Progenitor cell of endocrine pancreas (in vitro differentiated cells): ENCODE measurements at regions not wholly inside any gene's neighbourhood (a gene's known extent, or its start where the extent isn't known, plus 50 kb on each side); places are given as distances from the start of the nearest gene placed in this dataset.

Source experiments
- DNase-seq: peaks from one replicate; pipeline ENCODE4 v3.0.0; 2021; ENCODE audit warnings: low spot score; ENCODE audit not compliant: unreplicated experiment
- H3K27ac Mint-ChIP-seq: 2 replicates; pipeline ENCODE4 v1.8.0; 2021; ENCODE audit warnings: mild to moderate bottlenecking, moderate library complexity, mixed read lengths
- H3K27me3 Mint-ChIP-seq: 2 replicates; pipeline ENCODE4 v1.8.0; 2021; ENCODE audit warnings: mixed read lengths
- H3K36me3 Mint-ChIP-seq: 2 replicates; pipeline ENCODE4 v1.8.0; 2022; ENCODE audit warnings: mixed read lengths; ENCODE audit not compliant: insufficient read depth
- H3K4me1 Mint-ChIP-seq: 2 replicates; pipeline ENCODE4 v1.8.0; 2021; ENCODE audit warnings: low read depth, mixed read lengths
- H3K4me3 Mint-ChIP-seq: 2 replicates; pipeline ENCODE4 v1.8.0; 2021; ENCODE audit warnings: low read depth, mild to moderate bottlenecking, moderate library complexity, mixed read lengths
- H3K9me3 Mint-ChIP-seq: 2 replicates; pipeline ENCODE4 v1.8.0; 2021; ENCODE audit warnings: low read depth, mixed read lengths
- CTCF ChIP-seq: fragments of 200-600 bp; sonication (generic); IDR thresholded peaks from one replicate; pipeline ENCODE4 v1.5.0; 2021; ENCODE audit warnings: antibody characterized with exemption, mild to moderate bottlenecking; ENCODE audit not compliant: unreplicated experiment

- Mint-ChIP-seq H3K27ac (no peak overlapping the region), H3K9me3 (no peaks in the 10 kb centered on the region), H3K36me3 (no peaks in the 10 kb centered on the region), H3K27me3 (peaks cover 7% of the 10 kb centered on the region), H3K4me1 (peaks cover 12% of the 10 kb centered on the region), H3K4me3 (no peak overlapping the region)
- no peak for DNase-seq
- TF ChIP-seq CTCF: no peak
Observed at GRCh38 chr2:20523799-20524187, 76.9 kb downstream of the RHOB start.

DNA sequence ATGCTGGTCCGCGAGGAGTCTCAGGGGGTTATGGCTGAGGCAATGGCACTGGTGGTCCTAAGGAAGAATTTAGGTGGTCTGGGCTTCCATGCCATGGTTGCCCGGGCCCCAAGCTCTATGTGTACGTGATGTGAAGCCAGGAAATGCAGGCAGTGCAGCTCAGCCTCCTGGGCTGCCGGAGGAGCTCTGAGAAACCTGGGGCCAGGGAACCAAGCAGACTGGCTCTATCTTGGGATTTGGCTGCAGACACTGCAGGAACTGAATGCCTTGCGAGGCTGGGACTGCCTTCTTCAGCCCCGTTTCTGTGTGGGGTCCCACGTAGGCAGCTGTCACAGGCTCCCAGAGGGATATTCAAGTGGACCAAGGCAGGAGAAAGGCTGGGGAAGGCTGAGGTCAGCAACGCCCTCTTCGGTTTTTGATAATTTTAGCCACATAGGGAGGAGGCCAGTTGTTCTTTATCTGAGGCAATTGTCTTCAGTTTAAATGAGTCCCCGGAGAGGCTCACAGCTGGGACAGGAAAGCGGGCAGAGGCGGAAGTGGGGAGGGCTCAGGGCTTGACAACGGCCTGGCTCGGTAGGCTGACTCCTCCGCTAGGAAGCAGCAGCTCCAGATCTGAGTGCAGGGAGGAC lies 77.7 kb downstream of the RHOB start:
- TF ChIP-seq CTCF: no peak
- Mint-ChIP-seq H3K27ac (peak overlapping the region; percentile 11), H3K36me3 (no peaks in the 10 kb centered on the region), H3K4me1 (peaks cover 12% of the 10 kb centered on the region), H3K27me3 (peaks cover 7% of the 10 kb centered on the region), H3K4me3 (no peak overlapping the region), H3K9me3 (no peaks in the 10 kb centered on the region)
- DNase-seq: no peak

- Mint-ChIP-seq H3K27ac (peak overlapping the region; percentile 4), H3K36me3 (no peaks in the 10 kb centered on the region), H3K27me3 (peaks cover 7% of the 10 kb centered on the region), H3K4me3 (no peak overlapping the region), H3K4me1 (peaks cover 12% of the 10 kb centered on the region), H3K9me3 (no peaks in the 10 kb centered on the region)
- TF ChIP-seq CTCF: no peak
- no peak for DNase-seq
Observed at GRCh38 chr2:20525041-20526035, 78.5 kb downstream of the RHOB start.

- Mint-ChIP-seq H3K9me3 (no peaks in the 10 kb centered on the region), H3K36me3 (no peaks in the 10 kb centered on the region), H3K27me3 (peaks cover 10% of the 10 kb centered on the region), H3K27ac (no peak overlapping the region), H3K4me1 (peaks cover 12% of the 10 kb centered on the region), H3K4me3 (no peak overlapping the region)
- DNase-seq: no peak
- no peak for TF ChIP-seq CTCF
Observed at GRCh38 chr2:20526160-20526559, 79.3 kb downstream of the RHOB start.

- Mint-ChIP-seq H3K4me3 (no peak overlapping the region), H3K9me3 (no peaks in the 10 kb centered on the region), H3K36me3 (no peaks in the 10 kb centered on the region), H3K4me1 (peaks cover 12% of the 10 kb centered on the region), H3K27me3 (peaks cover 10% of the 10 kb centered on the region), H3K27ac (no peak overlapping the region)
- TF ChIP-seq CTCF: no peak
- DNase-seq: no peak
Observed at GRCh38 chr2:20526708-20527107, 79.8 kb downstream of the RHOB start.
